ENCODE measurements at regions not wholly inside any gene's neighbourhood (a gene's known extent, or its start where the extent isn't known, plus 50 kb on each side); places are given as distances from the start of the nearest gene placed in this dataset.

DNA sequence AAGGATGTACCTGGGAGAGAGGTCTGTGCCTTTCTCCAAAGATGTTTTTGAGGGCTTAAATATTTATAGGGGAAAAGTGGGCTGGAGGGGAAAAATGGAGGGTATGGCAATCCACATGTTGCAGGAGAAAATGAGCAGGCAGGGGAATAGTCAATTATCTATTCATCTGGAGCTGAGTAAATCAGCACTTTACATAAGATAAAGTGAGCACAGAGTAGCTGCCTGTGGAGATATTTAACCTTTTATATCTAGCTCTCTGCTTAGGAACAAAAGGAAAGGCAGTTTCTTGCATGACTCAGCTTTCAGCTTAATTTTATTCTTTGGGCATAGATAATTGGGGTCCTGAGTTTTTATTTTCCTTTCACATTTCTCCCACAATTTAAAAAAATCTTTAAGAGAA, 93.6 kb upstream of the NPY2R start:
- TF ChIP-seq CTCF (optimal IDR thresholded peaks at IDR 0.05 in 1 of 3, IDR thresholded peaks at IDR 0.05 in 1 of 3, conservative IDR thresholded peaks at IDR 0.05 in 1 of 3; ENCODE audit: extremely low read depth in 1 of 3, insufficient read depth in 2 of 3, low read length in 3 of 3) (no peak), EZH2 (IDR thresholded peaks at IDR 0.05; ENCODE audit: low read length) (no peak)
